Stimulated activated CD4-positive, alpha-beta T cell treated with anti-CD3 and anti-CD28 coated beads, Interleukin-15, amount 100 ng/mL, for 24 hours (primary cell): ENCODE measurements at regions not wholly inside any gene's neighbourhood (a gene's known extent, or its start where the extent isn't known, plus 50 kb on each side); places are given as distances from the start of the nearest gene placed in this dataset.

ENCODE experiments used
- DNase-seq: peaks from one replicate; pipeline ENCODE4 v3.0.0-alpha.2; 2020

GRCh38 chr18:41618147-41618546 is 336.9 kb upstream of the PIK3C3 start:
- no peak for DNase-seq

- DNase-seq, result no peak
These were observed 337.4 kb upstream of the PIK3C3 start for GRCh38 chr18:41617647-41618046.

- DNase-seq, result no peak
These were observed 341.9 kb upstream of the PIK3C3 start for GRCh38 chr18:41613003-41613609.

GRCh38 chr18:41604964-41605363 is 350.1 kb upstream of the PIK3C3 start:
- DNase-seq, result no peak

- no peak for DNase-seq
These were observed 353.0 kb upstream of the PIK3C3 start for GRCh38 chr18:41602034-41602433.

- DNase-seq, result no peak
These were observed 354.2 kb upstream of the PIK3C3 start for GRCh38 chr18:41600693-41601391.

GRCh38 chr18:41599466-41599865 is 355.6 kb upstream of the PIK3C3 start:
- no peak for DNase-seq

- no peak for DNase-seq
These were observed 360.5 kb upstream of the PIK3C3 start for GRCh38 chr18:41594582-41594981.

- no peak for DNase-seq
These were observed 361.8 kb upstream of the PIK3C3 start for GRCh38 chr18:41593171-41593675.

- no peak for DNase-seq
These were observed 367.1 kb upstream of the PIK3C3 start for GRCh38 chr18:41587976-41588375.

GRCh38 chr18:41585512-41585911 is 369.5 kb upstream of the PIK3C3 start:
- no peak for DNase-seq

GRCh38 chr18:41579185-41579584 is 375.8 kb upstream of the PIK3C3 start:
- no peak for DNase-seq

- no peak for DNase-seq
These were observed 377.5 kb upstream of the PIK3C3 start for GRCh38 chr18:41577529-41577928.

GRCh38 chr18:41576643-41577042 is 378.4 kb upstream of the PIK3C3 start:
- DNase-seq, result no peak

GRCh38 chr18:41569867-41570266 is 385.2 kb upstream of the PIK3C3 start:
- no peak for DNase-seq

GRCh38 chr18:41561961-41562360 is 393.1 kb upstream of the PIK3C3 start:
- DNase-seq, result no peak

- no peak for DNase-seq
These were observed 396.3 kb upstream of the PIK3C3 start for GRCh38 chr18:41558715-41559114.

GRCh38 chr18:41553716-41554115 is 401.3 kb upstream of the PIK3C3 start:
- no peak for DNase-seq

GRCh38 chr18:41548521-41549260 is 406.3 kb upstream of the PIK3C3 start:
- DNase-seq, result no peak

- no peak for DNase-seq
These were observed 409.7 kb upstream of the PIK3C3 start for GRCh38 chr18:41545091-41545888.

- no peak for DNase-seq
These were observed 411.2 kb upstream of the PIK3C3 start for GRCh38 chr18:41543815-41544214.

- no peak for DNase-seq
These were observed 414.7 kb upstream of the PIK3C3 start for GRCh38 chr18:41540237-41540871.

GRCh38 chr18:41538751-41539150 is 416.3 kb upstream of the PIK3C3 start:
- no peak for DNase-seq
